ENCODE measurements at regions not wholly inside any gene's neighbourhood (a gene's known extent, or its start where the extent isn't known, plus 50 kb on each side); places are given as distances from the start of the nearest gene placed in this dataset.

GRCh38 chr21:43271452-43272020 lies 102.7 kb downstream of the CRYAA start:
- TF ChIP-seq, protein P1, sequence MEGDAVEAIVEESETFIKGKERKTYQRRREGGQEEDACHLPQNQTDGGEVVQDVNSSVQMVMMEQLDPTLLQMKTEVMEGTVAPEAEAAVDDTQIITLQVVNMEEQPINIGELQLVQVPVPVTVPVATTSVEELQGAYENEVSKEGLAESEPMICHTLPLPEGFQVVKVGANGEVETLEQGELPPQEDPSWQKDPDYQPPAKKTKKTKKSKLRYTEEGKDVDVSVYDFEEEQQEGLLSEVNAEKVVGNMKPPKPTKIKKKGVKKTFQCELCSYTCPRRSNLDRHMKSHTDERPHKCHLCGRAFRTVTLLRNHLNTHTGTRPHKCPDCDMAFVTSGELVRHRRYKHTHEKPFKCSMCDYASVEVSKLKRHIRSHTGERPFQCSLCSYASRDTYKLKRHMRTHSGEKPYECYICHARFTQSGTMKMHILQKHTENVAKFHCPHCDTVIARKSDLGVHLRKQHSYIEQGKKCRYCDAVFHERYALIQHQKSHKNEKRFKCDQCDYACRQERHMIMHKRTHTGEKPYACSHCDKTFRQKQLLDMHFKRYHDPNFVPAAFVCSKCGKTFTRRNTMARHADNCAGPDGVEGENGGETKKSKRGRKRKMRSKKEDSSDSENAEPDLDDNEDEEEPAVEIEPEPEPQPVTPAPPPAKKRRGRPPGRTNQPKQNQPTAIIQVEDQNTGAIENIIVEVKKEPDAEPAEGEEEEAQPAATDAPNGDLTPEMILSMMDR (conservative IDR thresholded peaks at IDR 0.05; ENCODE audit: low read length), result no peak
- TF ChIP-seq EZH2phosphoT487 (IDR thresholded peaks at IDR 0.05; ENCODE audit: borderline replicate concordance, low read depth, low read length), result no peak
